WTC11 (cell line): ENCODE measurements at regions not wholly inside any gene's neighbourhood (a gene's known extent, or its start where the extent isn't known, plus 50 kb on each side); places are given as distances from the start of the nearest gene placed in this dataset.

Experiments
- ATAC-seq: fragments of 200-7000 bp; cut with Tn5 transposase; 2 replicates; pipeline ENCODE4 v1.10.0; 2021; ENCODE audit warnings: mild to moderate bottlenecking, moderate library complexity
- CTCF ChIA-PET: fragments of 300-600 bp; sonication (Branson Sonifier 250); formaldehyde crosslinking; loops from one replicate; lab custom pipeline; 2021; ENCODE audit warnings: antibody characterized with exemption; lab: Charles Lee
- POLR2A ChIA-PET: fragments of 350-600 bp; sonication (Branson Sonifier 250); formaldehyde crosslinking; loops from one replicate; lab custom pipeline; 2021; ENCODE audit warnings: antibody characterized with exemption; lab: Charles Lee
- DNase-seq: peaks from one replicate; pipeline ENCODE4 v3.0.0; 2021; ENCODE audit warnings: low spot score
- H3K27ac Mint-ChIP-seq: 2 replicates; pipeline ENCODE4 v1.8.0; 2021; ENCODE audit warnings: mixed read lengths
- H3K27me3 Mint-ChIP-seq: 2 replicates; pipeline ENCODE4 v1.8.0; 2021; ENCODE audit warnings: low read depth, mild to moderate bottlenecking, moderate library complexity, mixed read lengths
- H3K36me3 Mint-ChIP-seq: 2 replicates; pipeline ENCODE4 v1.8.0; 2021; ENCODE audit warnings: mixed read lengths
- H3K4me1 Mint-ChIP-seq: 2 replicates; pipeline ENCODE4 v1.8.0; 2022; ENCODE audit warnings: mixed read lengths
- H3K4me3 Mint-ChIP-seq: 2 replicates; pipeline ENCODE4 v1.8.0; 2021; ENCODE audit warnings: mild to moderate bottlenecking, moderate library complexity, mixed read lengths
- H3K9me3 Mint-ChIP-seq: 2 replicates; pipeline ENCODE4 v1.8.0; 2021; ENCODE audit warnings: mixed read lengths
- ATF1 ChIP-seq: sonication (generic); formaldehyde crosslinking; IDR thresholded peaks from 2 replicates; pipeline ENCODE4 v1.8.1; 2023; ENCODE audit warnings: mild to moderate bottlenecking, moderate library complexity, missing genetic modification reagents
- CREB1 ChIP-seq: sonication (generic); formaldehyde crosslinking; IDR thresholded peaks from 2 replicates; pipeline ENCODE4 v1.8.0; 2023; ENCODE audit warnings: mild to moderate bottlenecking, missing genetic modification reagents
- CREM ChIP-seq: sonication (generic); formaldehyde crosslinking; IDR thresholded peaks from 2 replicates; pipeline ENCODE4 v1.8.1; 2022; ENCODE audit warnings: mild to moderate bottlenecking, missing genetic modification reagents, moderate library complexity
- EMX1 ChIP-seq: fragments of 250-450 bp; sonication (Bioruptor Pico); IDR thresholded peaks from 2 replicates; pipeline ENCODE4 v1.8.0; 2021; ENCODE audit warnings: mild to moderate bottlenecking
- ESRRA ChIP-seq: sonication (generic); formaldehyde crosslinking; IDR thresholded peaks from 2 replicates; pipeline ENCODE4 v1.8.1; 2022; ENCODE audit warnings: mild to moderate bottlenecking, missing genetic modification reagents, borderline replicate concordance
- FOXP4 ChIP-seq: sonication (generic); formaldehyde crosslinking; IDR thresholded peaks from 2 replicates; pipeline ENCODE4 v1.8.0; 2022; ENCODE audit warnings: mild to moderate bottlenecking, missing genetic modification reagents
- HMGA2 ChIP-seq: fragments of 250-450 bp; sonication (Bioruptor Pico); IDR thresholded peaks from 2 replicates; pipeline ENCODE4 v1.4.0; 2021; ENCODE audit warnings: mild to moderate bottlenecking, moderate library complexity
- IRF2 ChIP-seq: sonication (generic); formaldehyde crosslinking; IDR thresholded peaks from 2 replicates; pipeline ENCODE4 v1.8.0; 2022; ENCODE audit warnings: low read depth, missing genetic modification reagents, borderline replicate concordance
- JAZF1 ChIP-seq: fragments of 250-450 bp; sonication (Bioruptor Pico); IDR thresholded peaks from 2 replicates; pipeline ENCODE4 v1.9.0; 2021; ENCODE audit warnings: moderate library complexity, mild to moderate bottlenecking, inconsistent platforms
- MYBL2 ChIP-seq: sonication (generic); formaldehyde crosslinking; IDR thresholded peaks from 2 replicates; pipeline ENCODE4 v1.8.1; 2023; ENCODE audit warnings: mild to moderate bottlenecking, moderate library complexity, missing genetic modification reagents
- NR1H2 ChIP-seq: sonication (generic); formaldehyde crosslinking; IDR thresholded peaks from 2 replicates; pipeline ENCODE4 v1.9.0; 2021; ENCODE audit warnings: mild to moderate bottlenecking, moderate library complexity, missing genetic modification reagents
- NR3C1 ChIP-seq: sonication (generic); formaldehyde crosslinking; conservative IDR thresholded peaks from 2 replicates; pipeline ENCODE4 v1.8.1; 2023; ENCODE audit warnings: low read depth, mild to moderate bottlenecking, missing genetic modification reagents
- PRRX2 ChIP-seq: fragments of 250-450 bp; sonication (Bioruptor Pico); IDR thresholded peaks from 2 replicates; pipeline ENCODE4 v1.8.0; 2021; ENCODE audit warnings: mild to moderate bottlenecking
- TP53 ChIP-seq: sonication (generic); formaldehyde crosslinking; IDR thresholded peaks from 2 replicates; pipeline ENCODE4 v1.8.1; 2023; ENCODE audit warnings: mild to moderate bottlenecking, missing genetic modification reagents
- ZBTB21 ChIP-seq: sonication (generic); formaldehyde crosslinking; IDR thresholded peaks from 2 replicates; pipeline ENCODE4 v1.8.1; 2023; ENCODE audit warnings: mild to moderate bottlenecking, missing genetic modification reagents, borderline replicate concordance
- ZNF121 ChIP-seq: sonication (generic); formaldehyde crosslinking; IDR thresholded peaks from 2 replicates; pipeline ENCODE4 v1.8.0; 2023; ENCODE audit warnings: missing genetic modification reagents
- ZNF219 ChIP-seq: sonication (generic); formaldehyde crosslinking; IDR thresholded peaks from 2 replicates; pipeline ENCODE4 v1.8.0; 2023; ENCODE audit warnings: missing genetic modification reagents, mild to moderate bottlenecking, borderline replicate concordance
- ZNF425 ChIP-seq: fragments of 250-450 bp; sonication (Bioruptor Pico); conservative IDR thresholded peaks from 2 replicates; pipeline ENCODE4 v1.9.0; 2021; ENCODE audit warnings: mild to moderate bottlenecking
- TF ChIP-seq, protein P1 (sequence below): sonication (generic); formaldehyde crosslinking; IDR thresholded peaks from 2 replicates; pipeline ENCODE4 v1.8.1; 2023; ENCODE audit warnings: mild to moderate bottlenecking, missing genetic modification reagents
- TF ChIP-seq, protein P2 (sequence below): sonication (generic); formaldehyde crosslinking; IDR thresholded peaks from 2 replicates; pipeline ENCODE4 v1.8.1; 2023; ENCODE audit warnings: mild to moderate bottlenecking, moderate library complexity, missing genetic modification reagents
- TF ChIP-seq, protein P3 (sequence below): fragments of 250-450 bp; sonication (Bioruptor Pico); IDR thresholded peaks from 2 replicates; pipeline ENCODE4 v1.9.0; 2021; ENCODE audit warnings: moderate library complexity, mild to moderate bottlenecking, inconsistent platforms, borderline replicate concordance
- TF ChIP-seq, protein P4 (sequence below): sonication (generic); formaldehyde crosslinking; IDR thresholded peaks from 2 replicates; pipeline ENCODE4 v1.8.0; 2023; ENCODE audit warnings: missing genetic modification reagents
- TF ChIP-seq, protein P5 (sequence below): sonication (generic); formaldehyde crosslinking; IDR thresholded peaks from 2 replicates; pipeline ENCODE4 v1.8.1; 2022; ENCODE audit warnings: low read depth, mild to moderate bottlenecking, moderate library complexity, missing genetic modification reagents, borderline replicate concordance

GRCh38 chr1:116258668-116259419 lies 114.2 kb upstream of the ATP1A1 start (continued):
- TF ChIP-seq, protein P1, sequence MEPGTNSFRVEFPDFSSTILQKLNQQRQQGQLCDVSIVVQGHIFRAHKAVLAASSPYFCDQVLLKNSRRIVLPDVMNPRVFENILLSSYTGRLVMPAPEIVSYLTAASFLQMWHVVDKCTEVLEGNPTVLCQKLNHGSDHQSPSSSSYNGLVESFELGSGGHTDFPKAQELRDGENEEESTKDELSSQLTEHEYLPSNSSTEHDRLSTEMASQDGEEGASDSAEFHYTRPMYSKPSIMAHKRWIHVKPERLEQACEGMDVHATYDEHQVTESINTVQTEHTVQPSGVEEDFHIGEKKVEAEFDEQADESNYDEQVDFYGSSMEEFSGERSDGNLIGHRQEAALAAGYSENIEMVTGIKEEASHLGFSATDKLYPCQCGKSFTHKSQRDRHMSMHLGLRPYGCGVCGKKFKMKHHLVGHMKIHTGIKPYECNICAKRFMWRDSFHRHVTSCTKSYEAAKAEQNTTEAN (CRISPR knock-in tag): no peak
- TF ChIP-seq ZNF425 (CRISPR knock-in tag) (no peak), FOXP4 (CRISPR knock-in tag) (no peak), ZBTB21 (no peak), HMGA2 (CRISPR knock-in tag) (no peak), ZNF219 (no peak), ESRRA (CRISPR knock-in tag) (no peak), EMX1 (no peak), CREB1 (no peak)
- TF ChIP-seq, protein P2, sequence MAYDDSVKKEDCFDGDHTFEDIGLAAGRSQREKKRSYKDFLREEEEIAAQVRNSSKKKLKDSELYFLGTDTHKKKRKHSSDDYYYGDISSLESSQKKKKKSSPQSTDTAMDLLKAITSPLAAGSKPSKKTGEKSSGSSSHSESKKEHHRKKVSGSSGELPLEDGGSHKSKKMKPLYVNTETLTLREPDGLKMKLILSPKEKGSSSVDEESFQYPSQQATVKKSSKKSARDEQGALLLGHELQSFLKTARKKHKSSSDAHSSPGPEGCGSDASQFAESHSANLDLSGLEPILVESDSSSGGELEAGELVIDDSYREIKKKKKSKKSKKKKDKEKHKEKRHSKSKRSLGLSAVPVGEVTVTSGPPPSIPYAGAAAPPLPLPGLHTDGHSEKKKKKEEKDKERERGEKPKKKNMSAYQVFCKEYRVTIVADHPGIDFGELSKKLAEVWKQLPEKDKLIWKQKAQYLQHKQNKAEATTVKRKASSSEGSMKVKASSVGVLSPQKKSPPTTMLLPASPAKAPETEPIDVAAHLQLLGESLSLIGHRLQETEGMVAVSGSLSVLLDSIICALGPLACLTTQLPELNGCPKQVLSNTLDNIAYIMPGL: no peak
- TF ChIP-seq, all 79 proteins: peak for 0

- Mint-ChIP-seq H3K27me3 (no peaks in the 10 kb centered on the region), H3K27ac (no peak overlapping the region), H3K36me3 (no peaks in the 10 kb centered on the region), H3K4me1 (peaks cover 15% of the 10 kb centered on the region), H3K4me3 (no peak overlapping the region), H3K9me3 (no peaks in the 10 kb centered on the region)
- ChIA-PET CTCF (interaction anchor here (0.9 kb wide), 1 partner anchor 226 kb away, joined by 4 read pairs; no protein-coding TSS in a partner anchor), POLR2A (no interaction called here)
- no peak for ATAC-seq
- DNase-seq: no peak
- TF ChIP-seq, protein P3, sequence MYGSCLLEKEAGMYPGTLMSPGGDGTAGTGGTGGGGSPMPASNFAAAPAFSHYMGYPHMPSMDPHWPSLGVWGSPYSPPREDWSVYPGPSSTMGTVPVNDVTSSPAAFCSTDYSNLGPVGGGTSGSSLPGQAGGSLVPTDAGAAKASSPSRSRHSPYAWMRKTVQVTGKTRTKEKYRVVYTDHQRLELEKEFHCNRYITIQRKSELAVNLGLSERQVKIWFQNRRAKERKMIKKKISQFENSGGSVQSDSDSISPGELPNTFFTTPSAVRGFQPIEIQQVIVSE (CRISPR knock-in tag): no peak
- TF ChIP-seq, protein P4, sequence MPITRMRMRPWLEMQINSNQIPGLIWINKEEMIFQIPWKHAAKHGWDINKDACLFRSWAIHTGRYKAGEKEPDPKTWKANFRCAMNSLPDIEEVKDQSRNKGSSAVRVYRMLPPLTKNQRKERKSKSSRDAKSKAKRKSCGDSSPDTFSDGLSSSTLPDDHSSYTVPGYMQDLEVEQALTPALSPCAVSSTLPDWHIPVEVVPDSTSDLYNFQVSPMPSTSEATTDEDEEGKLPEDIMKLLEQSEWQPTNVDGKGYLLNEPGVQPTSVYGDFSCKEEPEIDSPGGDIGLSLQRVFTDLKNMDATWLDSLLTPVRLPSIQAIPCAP: no peak
- no peak for TF ChIP-seq JAZF1 (CRISPR knock-in tag)
- no peak for TF ChIP-seq IRF2 (CRISPR knock-in tag)
- TF ChIP-seq, protein P1 (CRISPR knock-in tag): no peak
- no peak for TF ChIP-seq MYBL2 (CRISPR knock-in tag)
- no peak for TF ChIP-seq ZNF121 (CRISPR knock-in tag)
- TF ChIP-seq NR3C1: no peak
- TF ChIP-seq, protein P5, sequence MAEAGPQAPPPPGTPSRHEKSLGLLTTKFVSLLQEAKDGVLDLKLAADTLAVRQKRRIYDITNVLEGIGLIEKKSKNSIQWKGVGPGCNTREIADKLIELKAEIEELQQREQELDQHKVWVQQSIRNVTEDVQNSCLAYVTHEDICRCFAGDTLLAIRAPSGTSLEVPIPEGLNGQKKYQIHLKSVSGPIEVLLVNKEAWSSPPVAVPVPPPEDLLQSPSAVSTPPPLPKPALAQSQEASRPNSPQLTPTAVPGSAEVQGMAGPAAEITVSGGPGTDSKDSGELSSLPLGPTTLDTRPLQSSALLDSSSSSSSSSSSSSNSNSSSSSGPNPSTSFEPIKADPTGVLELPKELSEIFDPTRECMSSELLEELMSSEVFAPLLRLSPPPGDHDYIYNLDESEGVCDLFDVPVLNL (CRISPR knock-in tag): no peak
- TF ChIP-seq PRRX2 (CRISPR knock-in tag): no peak
- no peak for TF ChIP-seq ATF1 (CRISPR knock-in tag)
- TF ChIP-seq CREM (CRISPR knock-in tag): no peak
- no peak for TF ChIP-seq TP53 (CRISPR knock-in tag)
- TF ChIP-seq NR1H2 (CRISPR knock-in tag): no peak
These were observed 113.4 kb upstream of the ATP1A1 start for GRCh38 chr1:116259663-116260062.
